ENCODE measurements at regions not wholly inside any gene's neighbourhood (a gene's known extent, or its start where the extent isn't known, plus 50 kb on each side); places are given as distances from the start of the nearest gene placed in this dataset.
A peak's percentile ranks its signal among the peaks of the same experiment; 100 is the strongest.
"Not testable (repeated sequence)": the region's sequence is repeated elsewhere in the genome, so short reads cannot be mapped to it uniquely, and the experiment has no call there.

GRCh38 chr3:5035113-5035512 lies 55.9 kb downstream of the BHLHE40 start:
- DNase-seq (ENCODE audit: low read depth) = no peak

- no peak for DNase-seq (ENCODE audit: low read depth)
Observed at GRCh38 chr3:5035692-5036391, 56.6 kb downstream of the BHLHE40 start.

GRCh38 chr3:5036392-5036766 lies 57.1 kb downstream of the BHLHE40 start:
- DNase-seq (ENCODE audit: low read depth) = no peak

DNA sequence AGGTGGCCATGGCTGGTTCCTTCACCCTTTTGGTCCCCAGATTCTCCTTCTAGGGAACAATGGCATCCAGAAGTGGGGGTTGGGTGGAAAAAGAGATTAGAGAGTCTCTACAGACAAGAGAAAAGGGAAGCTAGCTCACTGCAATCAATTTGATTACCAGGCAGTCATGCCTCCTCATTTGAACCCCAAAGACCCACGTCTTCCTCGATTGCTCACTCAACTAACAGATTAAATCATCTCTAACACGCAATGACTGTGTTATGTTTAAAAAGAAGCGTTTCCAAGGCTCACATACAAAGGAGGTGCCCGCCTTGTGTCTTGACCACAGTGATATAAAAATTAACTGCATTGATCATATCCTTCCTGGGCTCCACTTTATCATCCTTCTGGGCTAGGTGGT lies 57.6 kb downstream of the BHLHE40 start:
- DNase-seq (ENCODE audit: low read depth) = no peak

DNA sequence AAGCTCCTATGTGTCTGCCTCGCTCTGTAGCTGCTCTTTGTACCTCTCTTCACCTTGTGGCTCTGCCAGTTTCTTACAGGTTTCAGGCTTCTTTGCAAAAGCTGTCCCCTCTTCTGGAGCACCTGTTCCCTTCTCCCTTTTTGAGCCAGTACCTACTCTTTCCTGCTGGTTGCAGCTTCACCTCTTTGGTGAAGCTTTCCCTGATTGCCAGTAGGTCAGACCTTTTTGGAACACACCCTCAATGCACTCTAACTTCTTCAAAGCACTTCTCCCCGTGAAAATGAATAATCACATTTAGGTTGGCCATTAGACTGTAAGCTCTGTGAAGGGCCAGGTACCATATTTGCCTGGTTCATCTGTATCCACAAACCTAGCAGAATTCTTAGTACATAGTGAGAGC lies 60.3 kb downstream of the BHLHE40 start:
- DNase-seq (ENCODE audit: low read depth) = no peak

DNA sequence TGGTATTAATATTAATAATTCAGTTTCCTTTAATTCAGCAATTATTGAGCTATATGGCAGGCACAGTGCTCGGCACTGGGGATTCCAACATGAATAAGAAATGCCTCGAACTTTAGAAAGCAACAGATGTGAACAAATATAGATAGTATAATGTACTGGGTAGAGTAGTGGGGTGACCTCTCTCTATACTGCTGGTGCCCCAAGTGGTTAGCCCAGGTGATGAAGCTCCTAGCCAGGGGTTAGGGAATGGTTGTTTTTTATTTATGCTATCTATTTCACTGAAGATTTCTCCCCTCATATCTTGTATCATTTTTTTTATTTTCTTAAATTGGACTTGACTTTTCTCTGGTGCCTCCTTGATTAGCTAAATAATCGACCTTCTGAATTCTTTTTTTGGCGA lies 62.1 kb downstream of the BHLHE40 start:
- no peak for DNase-seq (ENCODE audit: low read depth)

- DNase-seq (ENCODE audit: low read depth) = no peak
Observed at GRCh38 chr3:5045961-5046360, 66.7 kb downstream of the BHLHE40 start.

DNA sequence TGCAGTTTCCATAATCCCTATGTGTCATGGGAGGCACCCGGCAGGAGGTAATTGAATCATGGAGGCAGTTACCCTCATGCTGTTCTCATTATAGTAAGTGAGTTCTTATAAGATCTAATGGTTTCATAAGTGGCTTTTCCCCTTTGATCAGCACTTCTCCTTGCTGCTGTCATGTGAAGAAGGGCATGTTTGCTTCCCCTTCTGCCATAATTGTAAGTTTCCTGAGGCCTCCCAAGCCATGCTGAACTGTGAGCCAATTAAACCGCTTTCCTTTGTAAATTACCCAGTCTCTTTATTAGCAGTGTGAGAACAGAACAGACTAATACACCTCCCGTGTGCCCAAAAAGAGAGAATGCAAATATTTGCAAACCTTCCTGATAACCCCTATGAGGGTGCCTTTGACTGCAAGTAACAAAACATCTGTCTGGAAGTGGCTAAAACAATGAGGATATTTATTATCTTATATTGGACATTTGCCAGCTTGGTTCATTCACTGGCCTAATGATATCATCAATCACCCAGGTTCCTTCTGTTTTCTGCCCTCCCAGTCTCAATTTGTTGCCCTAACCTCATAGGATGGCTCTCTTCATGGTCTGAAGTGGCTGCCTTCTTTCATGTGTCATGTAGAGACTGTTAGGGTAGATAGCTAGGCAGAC lies 68.7 kb downstream of the BHLHE40 start:
- no peak for DNase-seq (ENCODE audit: low read depth)

- DNase-seq (ENCODE audit: low read depth) = no peak
Observed at GRCh38 chr3:5051772-5052171, 70.3 kb upstream of the ARL8B start.

DNA sequence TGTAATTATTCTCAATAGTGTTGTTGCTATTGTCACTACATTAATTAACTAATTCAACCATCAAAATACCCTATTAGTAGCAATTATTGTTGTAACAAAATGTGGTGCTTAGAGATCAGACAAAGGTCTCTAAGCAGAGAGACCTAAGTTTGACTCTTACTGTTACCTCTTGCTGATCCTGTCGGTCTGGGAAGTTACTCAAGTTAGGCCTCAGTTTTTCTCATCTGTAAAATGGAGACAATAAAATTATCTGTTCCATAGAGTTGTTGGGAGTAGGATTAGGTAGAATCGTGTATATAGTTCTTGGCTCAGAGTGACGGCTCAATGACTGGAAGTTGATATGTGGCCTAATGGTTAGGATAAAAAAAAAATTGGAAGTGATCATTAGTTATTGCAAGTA lies 69.8 kb upstream of the ARL8B start:
- DNase-seq (ENCODE audit: low read depth) = no peak

DNA sequence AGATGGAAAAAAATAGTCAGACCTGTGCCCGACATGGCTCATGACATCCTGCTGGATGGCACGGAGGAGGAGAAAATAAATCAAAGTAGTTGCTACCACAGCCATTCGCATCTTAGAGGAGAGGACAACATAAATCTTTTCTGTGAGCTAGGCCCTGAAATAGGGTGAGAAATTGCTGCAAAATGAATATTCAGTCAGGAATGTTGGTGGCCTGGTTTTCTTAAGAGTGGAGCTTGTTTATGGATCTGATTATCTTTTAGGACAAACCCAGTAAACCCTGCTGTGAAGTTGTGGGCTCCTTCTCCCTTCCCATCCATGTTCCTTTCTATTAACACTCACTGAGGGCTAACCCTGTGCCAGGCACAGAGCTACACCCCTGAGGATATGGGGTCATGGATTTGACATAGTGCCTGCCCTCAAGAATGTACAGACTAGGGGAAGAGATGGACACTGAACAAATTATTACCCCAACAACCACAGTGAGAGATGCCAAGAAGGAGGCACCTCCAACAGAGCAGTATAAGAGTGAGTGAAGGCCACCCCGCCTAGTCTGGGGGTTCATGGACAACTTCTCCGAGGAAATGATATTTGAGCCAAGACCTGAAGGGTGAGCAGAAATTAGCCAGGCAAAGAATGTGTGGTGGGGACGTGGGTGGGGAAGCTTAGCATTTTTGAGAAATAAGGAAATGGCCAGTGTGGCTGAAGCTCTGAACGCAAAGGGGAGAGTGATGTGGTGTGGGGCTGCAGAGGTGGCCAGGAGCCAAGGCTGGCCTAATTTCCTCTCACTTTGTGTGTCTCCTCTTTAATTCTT lies 68.9 kb upstream of the ARL8B start:
- peak; percentile 80 for DNase-seq (ENCODE audit: low read depth)

DNA sequence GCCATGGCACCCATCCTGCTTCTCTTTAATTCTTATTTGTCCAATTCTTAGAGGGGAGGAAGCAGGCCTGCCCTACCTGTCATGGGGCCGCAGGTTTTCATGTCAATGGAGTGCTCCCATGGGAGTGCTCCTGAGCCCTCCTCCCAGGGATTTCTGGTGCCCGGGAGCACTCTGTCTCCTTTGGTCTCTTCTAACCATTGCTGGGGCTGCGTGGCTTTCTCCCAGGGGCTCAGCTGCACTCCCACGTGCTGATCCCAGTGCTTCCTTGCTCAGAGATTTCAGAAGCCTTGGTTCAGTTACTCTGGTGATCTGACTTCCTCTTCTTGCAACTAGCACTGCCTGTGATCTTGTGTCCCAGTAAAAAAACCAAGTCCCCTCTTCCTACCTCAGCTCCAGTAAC lies 68.0 kb upstream of the ARL8B start:
- DNase-seq (ENCODE audit: low read depth) = no peak

- not testable (repeated sequence) for DNase-seq (ENCODE audit: low read depth)
Observed at GRCh38 chr3:5054579-5054978, 67.5 kb upstream of the ARL8B start.

- DNase-seq (ENCODE audit: low read depth) = no peak
Observed at GRCh38 chr3:5055357-5056110, 66.6 kb upstream of the ARL8B start.

DNA sequence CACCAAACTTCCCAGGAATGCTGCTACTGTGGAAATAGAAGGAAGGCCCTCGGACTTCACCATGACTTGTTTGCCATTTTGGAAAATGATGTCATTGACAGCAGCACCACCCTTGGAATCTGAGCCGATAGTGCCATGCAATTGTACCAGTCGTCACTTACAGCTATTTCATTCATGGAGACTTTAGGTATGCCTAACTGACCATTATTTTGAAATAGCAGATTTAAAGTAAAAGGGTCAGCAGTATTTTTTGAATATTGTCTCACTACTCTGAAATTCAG lies 66.0 kb upstream of the ARL8B start:
- DNase-seq (ENCODE audit: low read depth) = peak; percentile 34

DNA sequence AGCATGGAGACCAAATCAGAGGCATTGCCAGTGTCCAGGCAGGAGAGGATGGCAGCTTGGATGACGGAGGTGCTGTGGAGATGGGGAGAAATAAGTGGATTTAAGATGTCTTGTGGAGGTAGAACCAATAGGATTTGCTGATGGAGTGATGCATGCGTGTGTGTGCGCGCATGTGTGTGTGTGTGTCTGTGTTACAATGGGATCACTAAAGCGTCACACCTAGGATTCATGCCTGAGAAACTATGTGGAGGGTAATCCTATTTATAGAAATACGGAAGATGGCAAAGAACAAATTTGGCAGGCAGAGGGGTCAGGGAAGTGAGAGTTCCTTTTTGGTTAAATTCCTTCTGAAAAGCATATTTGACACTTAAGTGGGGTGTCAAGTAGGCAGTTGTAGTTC lies 64.8 kb upstream of the ARL8B start:
- no peak for DNase-seq (ENCODE audit: low read depth)

DNA sequence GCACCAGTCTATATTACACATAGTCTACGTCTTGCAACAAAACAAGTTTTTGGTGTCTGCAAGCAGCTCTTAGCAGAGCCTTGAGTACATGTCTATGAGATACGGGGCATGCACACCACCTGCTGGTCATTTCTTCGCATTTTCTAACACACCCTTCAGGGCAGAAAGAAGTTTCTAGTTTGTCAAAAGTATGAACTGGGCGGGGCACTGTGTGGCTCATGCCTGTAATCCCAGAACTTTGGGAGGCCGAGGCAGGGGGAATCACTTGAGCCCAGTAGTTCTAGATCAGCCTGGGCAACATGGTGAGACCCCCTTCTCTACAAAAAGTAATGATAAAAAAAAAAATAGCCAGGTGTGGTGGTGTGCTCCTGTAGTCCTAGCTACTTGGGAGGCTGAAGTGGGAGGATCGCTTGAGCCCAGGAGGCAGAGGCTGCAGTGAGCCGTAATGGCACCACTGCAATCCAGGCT lies 64.2 kb upstream of the ARL8B start:
- DNase-seq (ENCODE audit: low read depth) = peak; percentile 86

GRCh38 chr3:5058471-5058951 lies 63.6 kb upstream of the ARL8B start:
- peak; percentile 84 for DNase-seq (ENCODE audit: low read depth)

DNA sequence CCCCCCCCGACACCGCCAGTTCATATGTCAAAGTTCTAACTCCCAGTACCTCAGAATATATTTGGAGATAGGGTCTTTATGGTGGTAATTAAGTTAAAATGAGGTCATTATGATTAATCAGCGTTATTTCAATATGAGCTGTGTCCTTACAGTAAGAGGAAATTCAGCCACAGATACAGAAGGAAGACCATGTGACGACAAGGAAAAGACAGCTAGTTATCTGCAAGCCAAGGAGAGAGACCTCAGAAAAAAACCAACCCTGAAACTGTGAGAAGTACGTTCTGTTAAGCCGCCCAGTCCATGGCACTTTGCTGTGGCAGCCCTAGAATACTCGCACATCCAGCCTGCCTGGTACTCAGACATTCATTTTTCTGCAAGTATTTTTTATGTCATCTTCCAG lies 62.3 kb upstream of the ARL8B start:
- no peak for DNase-seq (ENCODE audit: low read depth)

DNA sequence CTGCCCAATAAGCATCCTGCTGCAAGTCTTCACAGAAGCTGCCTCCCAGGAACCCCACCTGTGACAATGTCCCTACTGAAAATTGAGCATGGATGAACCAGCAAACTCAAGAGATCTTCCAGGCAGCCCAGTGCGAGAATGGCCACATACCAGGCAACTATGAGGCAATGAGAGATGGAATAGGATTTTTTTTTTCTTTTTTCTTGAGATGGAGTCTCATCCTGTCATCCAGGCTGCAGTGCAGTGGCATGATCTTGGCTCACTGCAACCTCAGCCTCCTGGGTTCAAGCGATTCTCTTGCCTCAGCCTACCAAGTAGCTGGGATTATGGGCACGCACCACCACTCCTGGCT lies 60.9 kb upstream of the ARL8B start:
- no peak for DNase-seq (ENCODE audit: low read depth)

DNA sequence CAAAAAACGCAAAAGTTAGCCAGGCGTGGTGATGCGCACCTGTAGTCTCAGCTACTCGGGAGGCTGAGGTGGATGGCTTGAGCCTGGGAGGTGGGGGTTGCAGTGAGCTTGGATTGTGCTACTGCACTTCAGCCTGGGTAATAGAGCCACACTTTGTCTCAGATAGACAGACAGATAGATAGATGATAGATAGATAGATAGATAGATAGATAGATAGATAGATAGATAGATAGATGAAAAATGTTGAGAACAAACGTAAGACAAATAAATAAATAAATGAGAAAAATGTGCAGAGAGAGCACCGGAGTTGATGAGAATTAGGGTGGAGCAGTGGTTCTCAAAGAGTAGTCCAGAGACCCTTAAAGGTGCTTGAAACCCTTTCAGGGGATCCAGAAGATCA lies 58.4 kb upstream of the ARL8B start:
- no peak for DNase-seq (ENCODE audit: low read depth)

DNA sequence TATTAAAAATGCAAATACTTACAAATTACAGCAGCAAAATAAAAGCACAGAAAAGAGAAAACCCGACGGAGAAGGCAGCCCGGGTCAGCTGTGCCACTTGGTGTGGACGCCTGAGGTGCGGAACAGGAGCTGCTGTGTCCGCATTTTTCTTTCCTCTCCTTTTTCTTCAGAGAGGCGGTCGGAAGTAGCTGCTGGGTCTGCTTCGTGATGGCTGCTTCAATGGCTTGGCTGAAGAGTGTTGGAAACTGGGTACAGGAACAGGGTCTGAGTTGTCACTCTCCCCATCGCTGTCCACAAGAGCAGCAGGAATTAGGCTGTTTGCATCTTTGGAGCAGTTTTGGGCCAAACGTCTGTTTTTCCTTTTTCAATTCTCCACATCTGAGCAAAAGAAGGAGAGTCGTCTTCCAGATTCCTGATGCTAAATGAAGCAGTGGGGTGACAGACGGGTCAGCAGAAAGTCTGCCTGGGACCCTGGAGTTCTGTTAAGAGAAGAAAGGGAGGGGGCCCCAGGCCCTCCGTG lies 53.5 kb upstream of the ARL8B start:
- no peak for DNase-seq (ENCODE audit: low read depth)

All from EH (cell line).